NCI-H1930 (cell line): ENCODE measurements at regions not wholly inside any gene's neighbourhood (a gene's known extent, or its start where the extent isn't known, plus 50 kb on each side); places are given as distances from the start of the nearest gene placed in this dataset.
"Not testable (repeated sequence)": the region's sequence is repeated elsewhere in the genome, so short reads cannot be mapped to it uniquely, and the experiment has no call there.

Source experiments
- DNase-seq, 2 experiments: peaks; one replicate each; lab custom pipeline; 2025; lab: John Stamatoyannopoulos, UW

DNA sequence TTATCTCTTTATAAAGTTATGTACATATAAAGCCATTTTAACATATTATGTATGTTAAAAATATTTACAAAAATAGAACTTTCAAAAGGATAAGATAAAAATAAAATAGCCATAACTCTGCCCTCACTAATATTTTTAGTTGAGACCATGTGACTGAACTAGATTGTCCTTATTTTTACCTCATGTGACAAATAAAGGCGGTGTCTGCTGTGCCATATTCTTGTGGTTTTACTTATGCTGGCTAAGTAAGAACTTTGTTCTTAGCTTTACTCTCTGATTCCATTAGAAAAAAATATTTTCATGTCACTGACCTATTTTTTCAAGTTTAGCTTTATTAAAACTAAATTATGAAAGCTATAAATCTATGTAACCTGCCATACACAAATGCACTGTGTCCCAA is 135.6 kb upstream of the TSC22D1 start:
- no peak for DNase-seq

GRCh38 chr13:44710576-44710975 is 134.4 kb upstream of the TSC22D1 start:
- no peak for DNase-seq

GRCh38 chr13:44704811-44705210 is 128.7 kb upstream of the TSC22D1 start:
- not testable (repeated sequence) for DNase-seq

DNA sequence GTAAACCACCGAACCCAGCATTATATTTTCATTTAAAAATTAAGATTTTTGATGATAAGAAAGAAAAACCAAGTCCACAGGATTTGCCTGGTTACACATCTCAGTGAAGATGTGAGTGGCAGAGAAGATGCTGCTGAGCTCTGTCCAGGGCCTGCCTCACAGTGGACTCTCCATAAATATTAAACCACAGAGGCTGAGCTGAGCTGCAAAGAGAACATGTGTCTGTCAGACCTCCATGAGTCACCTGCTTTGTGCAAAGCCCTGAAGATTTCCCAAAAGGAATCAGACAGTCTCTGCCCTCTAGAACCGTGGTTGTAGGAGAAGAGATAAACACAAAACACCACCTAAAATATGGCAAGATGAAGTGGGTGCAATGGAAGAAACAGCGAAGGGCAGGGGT is 127.2 kb upstream of the TSC22D1 start:
- DNase-seq: no peak

- DNase-seq: no peak
Measured at GRCh38 chr13:44698066-44698465, 121.9 kb upstream of the TSC22D1 start.

DNA sequence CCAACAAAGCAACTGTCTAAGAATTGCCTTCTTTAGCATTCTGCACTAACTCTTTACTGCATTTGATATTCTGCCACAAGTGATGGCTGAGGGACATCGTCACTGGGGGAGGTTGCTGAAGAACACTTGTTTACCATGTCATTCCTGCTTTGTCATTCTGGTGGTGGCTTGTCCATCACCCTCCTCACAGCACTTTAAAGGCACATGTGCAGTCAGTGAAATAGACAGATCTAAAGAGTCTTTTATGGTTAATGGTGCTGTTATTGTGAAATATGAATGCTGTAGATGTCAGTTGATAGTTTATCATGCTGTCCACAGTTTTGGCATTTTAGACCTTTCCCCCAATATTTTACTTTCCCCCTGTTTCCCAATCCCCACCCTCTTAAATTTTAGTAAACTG is 120.9 kb upstream of the TSC22D1 start:
- no peak for DNase-seq

- DNase-seq: no peak
Measured at GRCh38 chr13:44695520-44695919, 119.4 kb upstream of the TSC22D1 start.

DNA sequence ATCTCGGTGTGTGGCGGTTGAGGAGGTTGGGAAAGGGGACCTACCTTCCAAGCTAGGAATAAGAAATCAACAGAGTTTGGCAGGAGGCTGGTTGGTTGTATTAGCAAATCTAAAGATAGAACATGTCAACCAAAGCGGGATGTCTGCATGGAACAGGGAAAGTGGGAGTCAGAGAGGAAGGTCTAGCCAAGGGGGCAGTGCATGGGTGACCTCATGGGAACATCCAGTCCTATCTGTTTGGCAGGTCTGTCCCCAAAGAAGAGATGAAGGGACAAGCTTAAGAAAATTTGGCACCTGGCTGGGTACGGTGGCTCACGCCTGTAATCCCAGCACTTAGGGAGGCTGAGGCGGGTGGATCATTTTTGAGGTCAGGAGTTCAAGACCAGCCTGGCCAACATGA is 118.7 kb upstream of the TSC22D1 start:
- DNase-seq: no peak

GRCh38 chr13:44694291-44694690 is 118.2 kb upstream of the TSC22D1 start:
- DNase-seq: no peak

- no peak for DNase-seq
Measured at GRCh38 chr13:44693156-44693764, 117.1 kb upstream of the TSC22D1 start.

GRCh38 chr13:44692173-44692713 is 116.1 kb upstream of the TSC22D1 start:
- peak in 1 of 2 experiments; percentile 17 for DNase-seq

GRCh38 chr13:44690376-44690775 is 114.2 kb upstream of the TSC22D1 start:
- no peak for DNase-seq

DNA sequence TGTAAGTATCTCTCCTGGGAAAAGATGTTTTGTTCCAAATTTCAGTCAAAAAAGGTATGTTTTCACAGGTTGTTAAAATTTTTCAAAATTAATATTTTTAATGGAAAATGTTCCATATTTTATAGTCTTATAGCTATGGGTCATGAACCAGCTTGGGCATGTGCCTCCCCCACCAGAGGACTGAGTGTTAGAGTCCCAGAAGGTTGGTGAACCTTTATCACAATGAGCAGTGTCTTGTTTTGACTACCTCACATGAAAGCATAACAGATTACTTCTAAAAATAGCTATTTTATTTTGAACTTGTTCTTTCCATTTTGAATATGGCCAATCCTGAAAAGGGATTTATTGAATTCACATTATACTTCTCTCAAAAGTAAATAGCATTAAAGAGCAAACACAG is 112.5 kb upstream of the TSC22D1 start:
- DNase-seq: no peak

DNA sequence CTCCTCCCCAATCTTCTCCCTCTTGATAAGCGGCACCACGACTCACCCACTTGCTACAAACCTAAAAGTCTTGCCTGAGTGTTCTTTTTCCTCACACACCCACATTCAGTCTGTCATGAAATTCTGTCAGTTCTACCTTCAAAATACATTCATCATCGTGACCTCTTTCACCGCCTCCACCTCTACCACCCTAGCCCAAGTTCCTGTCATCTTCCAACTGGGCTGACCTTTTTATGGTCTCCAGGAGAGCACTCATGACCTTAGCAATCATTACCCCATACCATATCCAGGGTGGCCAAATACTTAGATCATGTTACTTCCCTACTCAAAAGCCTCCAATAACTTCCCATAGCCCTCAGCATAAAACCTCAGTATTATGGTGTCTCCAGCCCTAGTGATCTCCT is 110.4 kb upstream of the TSC22D1 start:
- DNase-seq: no peak

- no peak for DNase-seq
Measured at GRCh38 chr13:44685641-44686040, 109.5 kb upstream of the TSC22D1 start.

DNA sequence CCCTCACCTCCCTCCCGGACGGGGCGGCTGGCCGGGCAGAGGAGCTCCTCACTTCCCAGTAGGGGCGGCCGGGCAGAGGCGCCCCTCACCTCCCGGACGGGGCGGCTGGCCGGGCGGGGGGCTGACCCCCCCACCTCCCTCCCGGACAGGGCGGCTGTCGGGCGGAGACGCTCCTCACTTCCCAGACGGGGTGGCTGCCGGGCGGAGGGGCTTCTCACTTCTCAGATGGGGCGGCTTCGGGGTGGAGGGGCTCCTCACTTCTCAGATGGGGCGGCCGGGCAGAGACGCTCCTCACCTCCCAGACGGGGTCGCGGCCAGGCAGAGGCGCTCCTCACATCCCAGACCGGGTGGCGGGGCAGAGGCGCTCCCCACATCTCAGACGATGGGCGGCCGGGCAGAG is 106.3 kb upstream of the TSC22D1 start:
- not testable (repeated sequence) for DNase-seq

- DNase-seq: no peak
Measured at GRCh38 chr13:44680746-44681355, 104.7 kb upstream of the TSC22D1 start.

DNA sequence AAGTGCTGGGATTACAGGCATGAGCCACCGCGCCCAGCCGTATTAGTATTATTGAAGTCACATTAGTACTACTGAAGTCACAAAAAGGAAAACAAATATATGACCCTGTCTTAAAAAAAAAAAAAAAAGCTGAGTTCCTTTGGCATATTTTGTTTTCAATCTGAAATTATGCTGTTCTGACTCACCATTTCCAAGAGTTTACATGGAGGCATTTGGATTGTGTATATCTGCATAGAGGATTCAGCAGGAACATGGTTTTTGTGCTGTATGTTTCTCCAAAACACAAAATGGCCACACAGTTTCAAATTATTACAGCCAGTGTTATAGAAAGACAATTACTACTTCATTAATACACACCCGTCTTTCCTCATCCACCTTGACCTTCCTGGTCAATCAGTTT is 103.5 kb upstream of the TSC22D1 start:
- DNase-seq: no peak

- no peak for DNase-seq
Measured at GRCh38 chr13:44678197-44678596, 102.1 kb upstream of the TSC22D1 start.

DNA sequence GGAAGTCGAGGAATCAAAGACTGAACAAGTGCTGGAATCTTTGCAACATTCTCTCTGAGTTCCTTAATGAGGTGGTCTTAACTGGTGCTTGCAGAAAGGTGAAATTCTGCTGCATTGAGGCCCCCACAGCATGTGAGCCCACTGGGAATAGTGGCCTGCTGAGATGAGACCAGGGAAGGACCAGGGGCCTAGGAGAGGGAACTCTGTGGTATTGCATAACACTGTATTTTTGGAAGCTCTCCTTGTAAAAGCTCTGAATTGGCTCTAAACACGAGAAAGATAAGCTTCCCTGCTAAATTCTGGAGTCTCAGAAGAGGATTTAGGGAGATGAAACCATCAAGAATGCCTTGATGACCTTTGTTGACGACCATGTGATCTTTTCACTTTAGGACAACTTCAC is 100.4 kb upstream of the TSC22D1 start:
- no peak for DNase-seq

- DNase-seq: no peak
Measured at GRCh38 chr13:44669534-44669933, 93.4 kb upstream of the TSC22D1 start.

- DNase-seq: no peak
Measured at GRCh38 chr13:44668688-44669087, 92.6 kb upstream of the TSC22D1 start.

DNA sequence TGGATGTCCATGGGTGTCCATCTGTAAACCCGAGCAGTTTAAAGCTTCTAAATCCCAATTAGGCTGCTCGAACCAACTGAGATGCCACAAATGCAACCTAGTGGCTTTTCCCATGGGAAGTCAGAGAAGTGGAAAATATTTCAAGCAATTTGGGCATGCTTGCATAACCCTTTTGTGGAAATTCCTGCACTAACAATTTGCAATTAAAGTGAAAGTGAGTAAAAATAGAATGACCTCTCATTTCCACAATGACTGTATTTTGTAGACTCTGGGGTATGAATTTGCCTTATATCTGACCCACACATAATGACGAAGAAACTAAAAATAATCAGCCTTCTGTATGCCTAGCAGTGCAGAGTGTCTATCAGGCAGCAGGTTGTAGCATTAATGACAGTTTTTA is 91.8 kb upstream of the TSC22D1 start:
- DNase-seq: no peak

DNA sequence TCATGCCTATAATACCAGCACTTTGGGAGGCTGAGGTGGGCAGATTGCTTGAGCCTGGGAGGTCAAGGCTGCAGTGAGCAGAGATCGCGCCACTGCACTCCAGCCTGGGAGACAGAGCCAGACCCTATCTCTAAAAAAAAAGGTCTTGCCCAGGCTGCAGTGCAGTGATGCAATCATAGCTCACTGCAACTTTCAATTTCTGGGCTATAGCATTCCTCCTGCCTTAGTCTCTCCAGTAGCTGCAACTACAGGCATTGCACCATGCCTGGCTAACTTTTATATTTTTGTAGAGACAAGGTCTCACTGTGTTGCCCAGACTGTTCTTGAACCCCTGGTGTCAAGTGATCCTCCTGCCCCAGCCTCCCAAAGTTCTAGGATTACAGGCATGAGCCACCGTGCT is 90.4 kb upstream of the TSC22D1 start:
- not testable (repeated sequence) for DNase-seq
